Tibial nerve (tissue), 4 donors: ENCODE measurements at regions not wholly inside any gene's neighbourhood (a gene's known extent, or its start where the extent isn't known, plus 50 kb on each side); places are given as distances from the start of the nearest gene placed in this dataset.

Experiments used
- CTCF ChIP-seq, 5 experiments: fragments of 200-600 bp in 3 of 5; fragments of 450-650 bp in 2 of 5; sonication (generic) in 3 of 5; IDR thresholded peaks; one replicate each; pipeline ENCODE4 v1.5.1; 2016 to 2019; ENCODE audit warnings: antibody characterized with exemption in 5 of 5, mild to moderate bottlenecking in 3 of 5, moderate library complexity in 2 of 5
- EP300 ChIP-seq, 2 donors: sonication (generic); formaldehyde crosslinking; IDR thresholded peaks; one replicate each; pipeline ENCODE4 v1.6.1; 2017; ENCODE audit warnings: antibody characterized with exemption in 2 of 2, mild to moderate bottlenecking in 1 of 2
- POLR2A ChIP-seq, 2 donors: fragments of 450-650 bp; IDR thresholded peaks; one replicate each; pipeline ENCODE4 v1.6.1; 2017; ENCODE audit warnings: antibody characterized with exemption in 2 of 2, mild to moderate bottlenecking in 2 of 2, moderate library complexity in 2 of 2

- TF ChIP-seq POLR2A (IDR thresholded peaks at IDR 0.05) (no peak), CTCF (IDR thresholded peaks at IDR 0.05) (no peak), EP300 (IDR thresholded peaks at IDR 0.05) (no peak)
These were observed 304.1 kb downstream of the ZNF621 start for GRCh38 chr3:40828741-40829415.
